Ramos (cell line): ENCODE measurements at regions not wholly inside any gene's neighbourhood (a gene's known extent, or its start where the extent isn't known, plus 50 kb on each side); places are given as distances from the start of the nearest gene placed in this dataset.

ENCODE experiments used
- in situ Hi-C: fragments of 300-500 bp; cut with MboI; formaldehyde crosslinking; loops from one replicate; pipeline ENCODE4 v1.14.3; 2022; ENCODE audit warnings: low sequenced_read_pairs; ENCODE audit not compliant: unreplicated experiment

DNA sequence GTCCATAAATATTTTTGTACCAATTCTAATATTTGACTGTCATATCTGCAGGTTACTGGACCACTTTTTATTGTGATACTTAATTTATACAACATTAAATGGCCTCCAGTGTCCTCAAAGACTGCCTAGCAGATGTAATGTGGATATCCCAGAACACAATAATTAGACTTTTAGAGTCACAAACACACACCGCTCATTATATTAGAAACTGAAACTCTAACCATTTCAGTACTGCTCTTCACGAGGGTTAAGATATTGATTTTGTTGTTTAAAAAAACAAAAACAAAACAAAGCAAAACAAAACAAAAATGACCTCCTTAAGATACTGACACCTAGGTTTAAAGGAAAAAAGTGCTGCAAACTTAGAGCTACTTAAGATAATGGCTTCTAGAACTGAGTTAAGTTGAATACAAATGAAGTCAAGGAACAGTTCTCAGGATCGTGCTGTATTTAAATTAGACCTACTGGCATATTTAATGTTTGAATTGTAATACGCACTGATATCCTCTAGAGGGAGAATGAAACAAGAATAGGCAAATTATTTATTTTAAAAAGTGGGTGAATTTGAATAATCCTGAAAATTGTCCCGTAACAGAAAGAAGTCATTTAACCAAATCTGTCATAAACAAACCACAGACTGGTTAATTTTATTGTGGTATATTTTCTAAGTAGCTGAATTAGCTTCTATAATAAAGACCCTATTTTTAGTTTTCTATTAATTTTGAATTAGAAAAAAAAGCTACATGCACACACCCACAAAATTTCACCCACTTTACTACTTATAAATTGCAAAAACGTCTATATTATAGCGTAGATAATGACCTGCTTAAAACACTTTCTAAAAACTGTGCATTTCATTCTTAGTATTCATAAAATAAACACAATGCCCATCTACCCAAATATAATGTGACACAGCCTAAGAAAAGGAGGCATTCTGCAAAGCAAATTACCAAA is 395.2 kb upstream of the DCN start:
- in situ Hi-C loops, result no loop called here

DNA sequence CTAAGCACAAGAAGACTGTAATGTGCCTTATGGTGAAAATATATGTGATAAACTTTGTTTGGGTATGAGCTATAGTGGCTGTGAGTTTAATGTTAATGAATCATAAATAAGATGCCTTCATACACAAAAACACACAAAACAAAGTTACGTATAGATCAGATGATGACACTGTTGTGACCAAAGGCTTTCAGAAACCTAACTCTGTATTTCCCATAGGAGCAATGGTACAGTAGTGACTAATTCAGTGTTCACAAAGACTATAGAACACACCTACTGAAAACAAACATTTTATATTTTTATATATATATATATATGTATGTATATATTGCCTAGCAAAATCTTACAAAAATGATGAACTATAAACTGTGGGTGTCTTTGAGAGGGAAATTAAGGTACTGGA is 393.8 kb upstream of the DCN start:
- in situ Hi-C loops, result no loop called here

GRCh38 chr12:91575630-91576029 is 393.0 kb upstream of the DCN start:
- in situ Hi-C loops, result no loop called here

DNA sequence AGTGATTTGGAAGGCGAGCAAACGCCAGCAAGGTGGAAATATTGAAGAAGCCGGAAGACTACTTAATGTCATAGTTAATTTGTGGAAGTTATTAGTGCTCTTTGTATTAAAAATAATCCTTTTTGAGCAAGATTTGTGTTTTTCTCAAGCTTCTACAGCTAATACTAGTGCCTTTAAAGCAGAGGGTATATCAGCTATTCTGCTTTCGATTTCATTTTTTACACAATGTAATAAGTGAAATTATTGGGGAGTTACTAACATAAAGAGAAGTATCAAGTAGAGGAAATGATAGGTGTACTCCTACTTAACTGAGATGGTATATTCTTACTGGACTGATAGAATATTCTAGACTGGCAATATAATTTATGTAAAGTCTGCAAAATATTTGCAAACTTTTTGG is 392.4 kb upstream of the DCN start:
- in situ Hi-C loops, result no loop called here

DNA sequence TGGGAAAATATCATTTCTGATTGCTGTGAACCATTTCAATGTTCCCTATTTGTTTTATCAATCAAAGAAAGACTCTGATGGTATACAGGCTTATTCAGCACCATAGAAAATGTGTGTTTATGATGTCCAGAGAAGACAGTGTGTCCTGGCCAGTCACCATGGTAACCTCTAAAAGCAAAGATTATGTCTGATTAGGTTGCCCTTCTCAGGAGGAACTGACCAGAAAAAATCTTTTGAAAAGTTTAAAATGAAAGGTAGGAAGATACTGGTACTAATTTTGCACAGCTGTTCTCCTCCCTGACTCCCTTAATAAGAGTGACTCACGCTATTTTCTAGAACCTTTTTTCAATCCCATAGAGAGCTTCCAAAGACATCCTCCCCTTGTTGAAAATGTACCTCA is 391.8 kb upstream of the DCN start:
- in situ Hi-C loops, result no loop called here

DNA sequence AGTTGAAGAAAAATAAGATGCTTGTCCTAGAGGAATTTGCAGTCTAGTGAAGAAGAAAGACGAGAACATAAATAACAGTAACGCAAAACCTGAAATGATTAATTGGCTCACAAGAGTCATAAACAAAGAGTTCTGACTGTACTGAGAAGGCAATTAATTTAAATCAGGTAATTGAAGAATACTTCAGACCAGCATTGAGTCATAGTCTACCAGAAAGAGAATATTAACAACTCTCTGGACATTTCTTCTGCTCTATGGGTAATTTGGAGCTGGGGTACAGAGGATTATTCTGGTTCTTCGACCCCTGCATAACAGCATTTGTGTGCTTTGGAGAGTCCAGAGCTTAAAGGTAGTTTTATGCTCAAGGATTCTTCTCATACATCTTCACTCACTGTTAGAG is 390.3 kb upstream of the DCN start:
- in situ Hi-C loops, result no loop called here

GRCh38 chr12:91567100-91567485 is 384.5 kb upstream of the DCN start:
- in situ Hi-C loops, result no loop called here

- in situ Hi-C loops, result no loop called here
These were observed 383.9 kb upstream of the DCN start for GRCh38 chr12:91566328-91567099.

GRCh38 chr12:91565846-91566245 is 383.2 kb upstream of the DCN start:
- in situ Hi-C loops, result no loop called here

- in situ Hi-C loops, result no loop called here
These were observed 382.6 kb upstream of the DCN start for GRCh38 chr12:91565246-91565645.

DNA sequence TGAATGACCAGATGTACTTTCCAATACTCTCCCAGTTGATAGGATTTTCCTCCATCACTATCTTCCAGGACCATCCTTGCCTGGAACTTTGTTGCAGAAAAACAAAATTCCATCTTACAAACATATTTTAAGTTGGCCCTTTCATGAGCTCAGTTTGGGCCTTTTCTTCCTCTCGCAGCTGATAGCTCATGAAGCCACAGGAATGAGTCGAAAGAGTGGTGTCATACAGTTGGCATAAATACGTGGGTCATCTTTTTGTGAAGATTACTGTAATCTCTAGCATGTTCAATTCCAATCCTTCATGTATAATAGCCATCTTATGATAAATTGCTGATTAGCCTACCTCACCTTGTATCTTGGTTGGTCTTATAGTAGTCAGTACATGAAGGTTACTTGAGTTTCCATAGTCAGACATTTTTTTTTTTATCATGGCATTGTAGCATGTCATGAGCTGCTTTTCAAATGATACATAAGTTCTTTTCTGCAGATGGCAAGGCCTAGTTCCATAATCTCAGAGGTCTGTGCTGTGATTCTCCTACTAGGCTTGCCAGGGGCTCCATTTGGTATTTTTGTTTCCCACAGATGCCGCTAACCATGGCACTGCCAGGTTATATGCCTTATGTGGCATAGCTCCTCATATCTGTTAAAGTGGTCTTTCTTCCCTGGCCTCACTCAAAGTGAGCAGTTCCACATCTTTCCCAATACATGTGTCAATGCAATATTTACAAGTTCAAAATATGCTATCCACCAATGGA is 380.6 kb upstream of the DCN start:
- in situ Hi-C loops, result no loop called here

GRCh38 chr12:91562476-91562875 is 379.9 kb upstream of the DCN start:
- in situ Hi-C loops, result no loop called here

GRCh38 chr12:91561958-91562325 is 379.3 kb upstream of the DCN start:
- in situ Hi-C loops, result no loop called here

DNA sequence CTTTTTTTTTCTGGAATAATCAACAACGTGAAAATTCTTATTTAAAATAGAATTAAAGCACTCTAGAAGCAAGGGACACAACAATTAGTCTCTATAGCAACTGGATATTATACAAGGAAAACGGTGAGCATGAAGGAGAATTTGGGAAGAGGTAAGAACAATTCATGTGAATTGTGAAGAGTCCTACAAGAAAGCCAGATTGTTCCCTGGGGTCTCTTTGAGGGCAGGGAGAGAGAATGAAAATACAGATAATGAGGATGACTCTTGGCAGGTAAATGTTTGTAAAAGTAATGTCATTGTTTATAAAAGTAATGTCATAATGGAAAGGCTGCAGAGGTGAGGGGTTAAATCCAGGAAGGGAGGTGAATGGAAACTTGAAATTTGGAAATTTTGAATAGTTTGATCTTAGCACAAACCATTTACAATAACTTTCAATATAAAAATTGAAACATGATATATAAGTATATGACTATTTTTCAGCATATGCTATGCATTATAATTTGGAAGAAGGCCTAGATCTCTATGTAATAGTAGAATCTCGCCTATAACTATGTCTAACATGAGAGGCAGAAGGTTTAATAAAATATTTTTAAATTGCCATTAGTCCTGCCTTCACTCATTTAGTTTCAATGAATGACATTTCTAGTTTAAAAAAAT is 378.8 kb upstream of the DCN start:
- in situ Hi-C loops, result no loop called here

DNA sequence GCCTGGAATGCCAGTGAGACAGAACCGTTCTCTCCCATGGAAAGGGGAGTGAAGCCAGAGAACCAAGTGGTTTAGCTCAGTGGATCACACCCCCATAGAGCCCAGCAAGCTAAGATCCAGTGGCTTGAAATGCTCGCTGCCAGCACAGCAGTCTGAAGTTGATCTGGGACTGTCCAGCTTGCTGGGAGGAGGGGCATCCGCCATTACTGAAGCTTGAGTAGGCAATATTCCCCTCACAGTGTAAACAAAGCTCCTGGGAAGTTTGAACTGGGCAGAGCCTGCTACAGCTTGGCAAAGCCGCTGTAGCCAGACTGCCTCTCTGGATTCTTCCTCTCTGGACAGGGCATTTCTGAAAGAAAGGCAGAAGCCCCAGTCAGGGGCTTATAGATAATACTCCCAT is 374.3 kb upstream of the DCN start:
- in situ Hi-C loops, result no loop called here

DNA sequence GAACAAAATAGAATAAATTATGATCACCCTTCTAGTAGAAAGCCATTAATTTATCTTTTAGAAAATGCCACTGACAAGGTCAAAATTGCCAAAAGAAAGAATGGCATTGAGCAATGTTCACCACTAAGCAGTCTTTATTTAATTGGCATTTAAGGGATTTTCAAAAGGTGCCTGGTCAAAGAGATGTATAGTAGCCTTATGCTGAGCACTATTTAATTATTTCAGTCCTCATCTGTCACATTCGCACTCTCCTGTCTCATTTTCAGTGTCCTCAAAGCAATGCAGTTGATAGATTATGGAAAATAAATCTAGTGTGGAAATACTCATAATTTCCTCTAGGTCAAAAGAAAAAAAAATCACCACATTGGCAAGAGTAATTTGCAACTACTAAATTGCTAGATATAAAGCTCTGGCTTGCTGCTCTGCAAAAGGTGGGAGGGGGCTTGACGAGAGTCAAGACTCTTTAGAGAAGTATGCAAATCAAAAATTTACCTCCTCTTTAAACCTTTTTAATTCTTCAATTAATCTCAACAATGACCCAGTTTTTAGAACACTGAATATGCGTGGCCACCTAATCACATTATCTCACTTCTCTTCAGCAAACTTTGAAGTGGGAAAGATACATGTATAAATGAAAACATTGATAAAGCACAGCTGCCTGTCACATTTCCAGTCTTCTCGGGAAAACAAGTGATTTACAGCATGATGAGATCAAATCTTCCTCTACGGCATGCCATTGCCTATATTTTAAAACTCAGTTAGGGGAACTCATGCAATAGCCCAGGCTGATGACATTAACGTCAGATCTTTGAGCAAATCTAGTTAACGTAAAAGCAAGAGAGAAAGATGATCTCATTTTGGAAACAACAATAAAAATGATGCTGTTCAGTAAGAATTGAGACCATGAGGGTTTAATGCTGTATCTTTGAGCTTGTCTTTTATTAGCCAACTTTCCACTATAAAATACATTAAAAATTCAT is 373.1 kb upstream of the DCN start:
- in situ Hi-C loops, result no loop called here

DNA sequence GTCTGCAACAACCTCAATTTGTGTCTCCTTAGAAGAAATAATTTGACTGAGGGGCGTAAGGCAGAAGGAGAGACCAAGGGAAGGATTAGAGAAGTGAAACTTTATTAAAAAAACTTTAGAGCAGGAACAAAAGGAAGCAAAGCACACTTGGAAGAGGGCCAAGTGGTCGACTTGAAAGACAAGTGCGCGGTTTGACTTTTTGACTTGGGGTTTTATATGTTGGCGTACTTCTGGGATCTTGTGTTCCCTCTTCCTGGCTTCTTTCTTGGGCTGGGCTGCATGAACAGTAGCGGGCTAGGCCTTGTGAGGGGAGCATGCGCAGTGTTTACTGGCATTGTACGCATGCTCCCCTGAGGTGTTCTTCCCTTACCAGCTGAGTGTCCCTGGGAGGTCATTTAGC is 369.3 kb upstream of the DCN start:
- in situ Hi-C loops, result no loop called here

GRCh38 chr12:91551242-91551641 is 368.6 kb upstream of the DCN start:
- in situ Hi-C loops, result no loop called here

- in situ Hi-C loops, result no loop called here
These were observed 360.0 kb upstream of the DCN start for GRCh38 chr12:91542666-91543065.
